A549 (cell line): ENCODE measurements at regions not wholly inside any gene's neighbourhood (a gene's known extent, or its start where the extent isn't known, plus 50 kb on each side); places are given as distances from the start of the nearest gene placed in this dataset.

Experiments
- ATAC-seq, 2 experiments: fragments of 200-7000 bp in 1 of 2; fragments of >200 bp in 1 of 2; cut with Nextera tagmentation in 1 of 2; cut with Tn5 transposase in 1 of 2; 3 replicates each; pipeline versions ENCODE4 v1.8.0 to v1.9.1; 2018 to 2020; ENCODE audit warnings: mild to moderate bottlenecking in 1 of 2, moderate library complexity in 1 of 2
- CTCF ChIA-PET: fragments of 300-600 bp; sonication (Branson Sonifier 250); formaldehyde crosslinking; extraction: SDS; loops from one replicate; lab custom pipeline; 2021; ENCODE audit warnings: antibody characterized with exemption, inconsistent platforms; lab: Yijun Ruan, JAX
- POLR2A ChIA-PET: fragments of 350-600 bp; formaldehyde crosslinking; extraction: SDS; loops from one replicate; lab custom pipeline; 2021; ENCODE audit warnings: antibody characterized with exemption, inconsistent platforms; lab: Yijun Ruan, JAX
- DNase-seq, 2 experiments: peaks; one replicate each; pipeline versions ENCODE4 v3.0.0 to v3.0.0-alpha.2; 2011 to 2016; ENCODE audit warnings: low read depth in 1 of 2, low spot score in 1 of 2
- FAIRE-seq: peaks from 2 replicates; lab custom pipeline; 2011; peaks lifted over from hg19 to GRCh38; lab: Jason Lieb, UNC
- H3K27ac ChIP-seq, 2 experiments: fragments of >200 bp; sonication (Bioruptor Twin); formaldehyde crosslinking; 3 replicates each; pipeline ENCODE4 v1.5.1; 2016 to 2017
- H3K4me1 ChIP-seq: fragments of >200 bp; sonication (Bioruptor Twin); formaldehyde crosslinking; 3 replicates; pipeline ENCODE4 v1.6.1; 2016
- H3K4me2 ChIP-seq: fragments of >200 bp; sonication (Bioruptor Twin); formaldehyde crosslinking; 3 replicates; pipeline ENCODE4 v1.6.1; 2016
- H3K4me3 ChIP-seq: fragments of >200 bp; sonication (Bioruptor Twin); formaldehyde crosslinking; 3 replicates; pipeline ENCODE4 v1.5.1; 2016
- H3K9me3 ChIP-seq: fragments of >200 bp; sonication (Bioruptor Twin); formaldehyde crosslinking; 3 replicates; pipeline ENCODE4 v1.6.1; 2016
- ATOH8 ChIP-seq: fragments of 250-450 bp; sonication (Bioruptor Pico); IDR thresholded peaks from 2 replicates; pipeline ENCODE4 v1.5.0; 2020; ENCODE audit warnings: low read depth, mild to moderate bottlenecking, moderate library complexity
- BCL3 ChIP-seq: fragments of >200 bp; sonication (Bioruptor Twin); formaldehyde crosslinking; IDR thresholded peaks from 3 replicates; pipeline ENCODE4 v1.6.1; 2016
- CBX2 ChIP-seq: fragments of 200-600 bp; sonication (generic); IDR thresholded peaks from 2 replicates; pipeline ENCODE4 v1.6.1; 2016; ENCODE audit warnings: low read depth, mild to moderate bottlenecking, borderline replicate concordance
- CBX8 ChIP-seq: fragments of 200-600 bp; sonication (generic); IDR thresholded peaks from 2 replicates; pipeline ENCODE4 v1.6.1; 2016
- CEBPB ChIP-seq, 2 experiments: fragments of >200 bp in 1 of 2; sonication (Bioruptor Twin) in 1 of 2; formaldehyde crosslinking in 1 of 2; IDR thresholded peaks; 2 replicates each; pipeline ENCODE4 v1.6.1; 2012 to 2016
- CHD4 ChIP-seq: fragments of 200-600 bp; sonication (generic); IDR thresholded peaks from 2 replicates; pipeline ENCODE4 v1.6.1; 2016; ENCODE audit warnings: antibody characterized with exemption, mild to moderate bottlenecking, borderline replicate concordance
- EHF ChIP-seq: fragments of 250-450 bp; sonication (Bioruptor Pico); IDR thresholded peaks from 2 replicates; pipeline ENCODE4 v1.5.0; 2020; ENCODE audit warnings: mild to moderate bottlenecking
- EHMT2 ChIP-seq: fragments of 200-600 bp; sonication (generic); IDR thresholded peaks from 2 replicates; pipeline ENCODE4 v1.6.1; 2016; ENCODE audit warnings: antibody characterized with exemption, low read depth, mild to moderate bottlenecking, moderate library complexity
- EP300 ChIP-seq, 2 experiments: fragments of >200 bp; sonication (Bioruptor Twin); formaldehyde crosslinking; IDR thresholded peaks; 2 replicates in 1 of 2; 3 replicates in 1 of 2; pipeline ENCODE4 v1.6.1; 2016 to 2017
- FOSL2 ChIP-seq, 2 experiments: fragments of 450-650 bp in 1 of 2; fragments of >200 bp in 1 of 2; sonication (Bioruptor Twin) in 1 of 2; formaldehyde crosslinking; IDR thresholded peaks; 2 replicates each; pipeline versions ENCODE4 v1.5.0 to v1.6.1; 2016 to 2020; ENCODE audit warnings: mild to moderate bottlenecking in 1 of 2, moderate library complexity in 1 of 2
- FOXS1 ChIP-seq: fragments of 250-450 bp; sonication (Bioruptor Pico); IDR thresholded peaks from 2 replicates; pipeline ENCODE4 v1.5.0; 2020; ENCODE audit warnings: mild to moderate bottlenecking, moderate library complexity
- GATA3 ChIP-seq: IDR thresholded peaks from 2 replicates; pipeline ENCODE4 v1.6.1; 2012; ENCODE audit warnings: borderline replicate concordance
- HDAC2 ChIP-seq: fragments of 200-600 bp; sonication (generic); IDR thresholded peaks from 2 replicates; pipeline ENCODE4 v1.6.1; 2016
- HEYL ChIP-seq: fragments of 250-450 bp; sonication (Bioruptor Pico); IDR thresholded peaks from 2 replicates; pipeline ENCODE4 v1.8.0; 2021; ENCODE audit warnings: mild to moderate bottlenecking, moderate library complexity
- HMGXB4 ChIP-seq: fragments of 250-450 bp; sonication (Bioruptor Pico); IDR thresholded peaks from 2 replicates; pipeline ENCODE4 v1.5.0; 2021; ENCODE audit warnings: mild to moderate bottlenecking, moderate library complexity, borderline replicate concordance
- HOXA7 ChIP-seq: fragments of 250-450 bp; sonication (Bioruptor Pico); IDR thresholded peaks from 2 replicates; pipeline ENCODE4 v1.5.0; 2020; ENCODE audit warnings: mild to moderate bottlenecking, moderate library complexity
- HOXB5 ChIP-seq: fragments of 250-450 bp; sonication (Bioruptor Pico); IDR thresholded peaks from 2 replicates; pipeline ENCODE4 v1.5.0; 2020; ENCODE audit warnings: mild to moderate bottlenecking, moderate library complexity
- KDM1A ChIP-seq: fragments of 200-600 bp; sonication (generic); IDR thresholded peaks from 2 replicates; pipeline ENCODE4 v1.6.1; 2016; ENCODE audit warnings: low read depth, mild to moderate bottlenecking
- MAX ChIP-seq: IDR thresholded peaks from 2 replicates; pipeline ENCODE4 v1.6.1; 2012
- MAZ ChIP-seq: fragments of 150-350 bp; IDR thresholded peaks from 2 replicates; pipeline ENCODE4 v1.6.1; 2014; ENCODE audit warnings: antibody characterized with exemption, low read depth, low read length, borderline replicate concordance
- MYC ChIP-seq: IDR thresholded peaks from 2 replicates; pipeline ENCODE4 v1.6.1; 2012; ENCODE audit warnings: mild to moderate bottlenecking, inconsistent platforms, low read length, improper control_type of control experiment, borderline replicate concordance
- NPAS2 ChIP-seq: fragments of 250-450 bp; sonication (Bioruptor Pico); IDR thresholded peaks from 2 replicates; pipeline ENCODE4 v1.8.0; 2022; ENCODE audit warnings: mild to moderate bottlenecking, moderate library complexity, borderline replicate concordance
- NR3C1 ChIP-seq: fragments of >200 bp; sonication (Bioruptor Twin); formaldehyde crosslinking; IDR thresholded peaks from 3 replicates; pipeline ENCODE4 v1.6.1; 2017
- PHF8 ChIP-seq: fragments of 200-600 bp; sonication (generic); IDR thresholded peaks from 2 replicates; pipeline ENCODE4 v1.6.1; 2016; ENCODE audit warnings: low read depth, mild to moderate bottlenecking, antibody characterized with exemption, moderate library complexity, borderline replicate concordance
- RARB ChIP-seq: fragments of 250-450 bp; sonication (Bioruptor Pico); IDR thresholded peaks from 2 replicates; pipeline ENCODE4 v1.8.0; 2021; ENCODE audit warnings: mild to moderate bottlenecking, moderate library complexity
- RCOR1 ChIP-seq: fragments of 150-350 bp; IDR thresholded peaks from 2 replicates; pipeline ENCODE4 v1.6.1; 2014; ENCODE audit warnings: antibody characterized with exemption, low read length, low read depth
- RFX5 ChIP-seq: fragments of 450-650 bp; IDR thresholded peaks from 2 replicates; pipeline ENCODE4 v1.7.1; 2014; ENCODE audit warnings: antibody characterized with exemption, mild to moderate bottlenecking, moderate library complexity
- SMC3 ChIP-seq: fragments of >200 bp; sonication (Bioruptor Twin); formaldehyde crosslinking; IDR thresholded peaks from 3 replicates; pipeline ENCODE4 v1.6.1; 2018; ENCODE audit warnings: inconsistent platforms
- SREBF2 ChIP-seq: fragments of 450-650 bp; IDR thresholded peaks from 2 replicates; pipeline ENCODE4 v1.6.1; 2014; ENCODE audit warnings: mild to moderate bottlenecking, moderate library complexity
- TP53 ChIP-seq: fragments of 250-450 bp; sonication (Bioruptor Pico); IDR thresholded peaks from 2 replicates; pipeline ENCODE4 v1.5.0; 2021; ENCODE audit warnings: mild to moderate bottlenecking, moderate library complexity
- ZFP36 ChIP-seq: fragments of 450-650 bp; IDR thresholded peaks from 2 replicates; pipeline ENCODE4 v1.6.1; 2014; ENCODE audit warnings: borderline replicate concordance; ENCODE audit not compliant: partially characterized antibody
- ZNF302 ChIP-seq: fragments of 250-450 bp; sonication (Bioruptor Pico); IDR thresholded peaks from 2 replicates; pipeline ENCODE4 v1.9.0; 2021; ENCODE audit warnings: inconsistent platforms, mild to moderate bottlenecking, moderate library complexity
- WGBS: methylation state at CpG from one replicate; pipeline ENCODE4 v1.1.6; 2017; ENCODE audit errors: missing lambda C conversion rate; 5-methylcytosine and 5-hydroxymethylcytosine counted together

- TF ChIP-seq KDM1A (no peak), CEBPB (IDR thresholded peaks at IDR 0.05) (no peak), CBX2 (no peak), HOXB5 (no peak), FOSL2 (IDR thresholded peaks at IDR 0.05) (no peak), FOSL2 (CRISPR knock-in tag; IDR thresholded peaks at IDR 0.05) (no peak), GATA3 (no peak), CBX8 (no peak), RARB (CRISPR knock-in tag) (no peak), MYC (no peak), EHMT2 (no peak), HOXA7 (CRISPR knock-in tag) (no peak), SMC3 (no peak), HMGXB4 (CRISPR knock-in tag) (no peak), PHF8 (no peak), BCL3 (no peak)
- TF ChIP-seq, all 56 proteins: peak for 0
- 83% methylated on average over 1 of the region's 1 CpG for WGBS
- H3K4me1 ChIP-seq = no peaks in the 10 kb centered on the region
- FAIRE-seq (no peak), DNase-seq (no peak), ATAC-seq (no peak)
- H3K4me2 ChIP-seq = no peak overlapping the region
- H3K9me3 ChIP-seq = no peaks in the 10 kb centered on the region
- no peak overlapping the region for H3K27ac ChIP-seq
- H3K4me3 ChIP-seq = no peak overlapping the region
- ChIA-PET POLR2A (no interaction called here), CTCF (no interaction called here)
Measured at GRCh38 chr12:87039536-87039935, 783.3 kb upstream of the MGAT4C start.

GRCh38 chr12:87038098-87038497, 781.9 kb upstream of the MGAT4C start:
- H3K4me1 ChIP-seq = no peaks in the 10 kb centered on the region
- no peaks in the 10 kb centered on the region for H3K9me3 ChIP-seq
- TF ChIP-seq KDM1A (no peak), ZNF302 (CRISPR knock-in tag) (no peak), SMC3 (no peak), MAX (no peak), SREBF2 (no peak), EP300 (IDR thresholded peaks at IDR 0.05) (no peak), MAZ (no peak), NR3C1 (no peak), HDAC2 (no peak), GATA3 (no peak), CHD4 (no peak), FOSL2 (IDR thresholded peaks at IDR 0.05) (no peak), FOSL2 (CRISPR knock-in tag; IDR thresholded peaks at IDR 0.05) (no peak), FOXS1 (CRISPR knock-in tag) (no peak)
- TF ChIP-seq, all 56 proteins: peak for 0
- POLR2A ChIA-PET = no interaction called here
- ATAC-seq (no peak), FAIRE-seq (no peak), DNase-seq (no peak)
- H3K27ac ChIP-seq = no peak overlapping the region
- CTCF ChIA-PET = no interaction called here
- H3K4me2 ChIP-seq = no peak overlapping the region
- WGBS = 73% methylated on average over 3 of the region's 3 CpGs
- H3K4me3 ChIP-seq = no peak overlapping the region

- ChIA-PET CTCF (no interaction called here), POLR2A (no interaction called here)
- H3K4me2 ChIP-seq = no peak overlapping the region
- H3K9me3 ChIP-seq = no peaks in the 10 kb centered on the region
- 58% methylated on average over 5 of the region's 5 CpGs for WGBS
- H3K4me1 ChIP-seq = no peaks in the 10 kb centered on the region
- ATAC-seq (no peak), FAIRE-seq (no peak), DNase-seq (no peak)
- H3K27ac ChIP-seq = no peak overlapping the region
- H3K4me3 ChIP-seq = no peak overlapping the region
- TF ChIP-seq NPAS2 (CRISPR knock-in tag) (no peak), RFX5 (no peak), MAX (no peak), SMC3 (no peak), ATOH8 (CRISPR knock-in tag) (no peak), HEYL (CRISPR knock-in tag) (no peak), CEBPB (IDR thresholded peaks at IDR 0.05) (no peak), TP53 (no peak), BCL3 (no peak), ZFP36 (no peak), NR3C1 (no peak), EHF (no peak), RCOR1 (no peak)
Measured at GRCh38 chr12:87025976-87026375, 769.8 kb upstream of the MGAT4C start.
